HS-27A (cell line): ENCODE measurements at regions not wholly inside any gene's neighbourhood (a gene's known extent, or its start where the extent isn't known, plus 50 kb on each side); places are given as distances from the start of the nearest gene placed in this dataset.
"Not testable (repeated sequence)": the region's sequence is repeated elsewhere in the genome, so short reads cannot be mapped to it uniquely, and the experiment has no call there.

Experiments used
- DNase-seq: peaks from one replicate; pipeline ENCODE4 v3.0.0-alpha.2; 2012; ENCODE audit warnings: low read depth, missing footprints

GRCh38 chr7:80018941-80019808 lies 115.5 kb upstream of the GNAI1 start:
- peak; percentile 54 for DNase-seq

GRCh38 chr7:80017101-80017698 lies 117.4 kb upstream of the GNAI1 start:
- no peak for DNase-seq

GRCh38 chr7:80014511-80014910 lies 120.1 kb upstream of the GNAI1 start:
- no peak for DNase-seq

- no peak for DNase-seq
Measured at GRCh38 chr7:80008039-80008438, 126.6 kb upstream of the GNAI1 start.

- no peak for DNase-seq
Measured at GRCh38 chr7:80002865-80003264, 131.8 kb upstream of the GNAI1 start.

GRCh38 chr7:79998363-79998762 lies 136.3 kb upstream of the GNAI1 start:
- DNase-seq: no peak

- no peak for DNase-seq
Measured at GRCh38 chr7:79997345-79997744, 137.3 kb upstream of the GNAI1 start.

- not testable (repeated sequence) for DNase-seq
Measured at GRCh38 chr7:79995741-79996140, 138.9 kb upstream of the GNAI1 start.

- DNase-seq: no peak
Measured at GRCh38 chr7:79988653-79989052, 146.0 kb upstream of the GNAI1 start.

- DNase-seq: peak; percentile 65
Measured at GRCh38 chr7:79984210-79984609, 150.4 kb upstream of the GNAI1 start.

GRCh38 chr7:79982141-79982770 lies 152.4 kb upstream of the GNAI1 start:
- DNase-seq: peak; percentile 50

GRCh38 chr7:79980376-79980775 lies 154.3 kb upstream of the GNAI1 start:
- DNase-seq: no peak

- no peak for DNase-seq
Measured at GRCh38 chr7:79979437-79979836, 155.2 kb upstream of the GNAI1 start.

- no peak for DNase-seq
Measured at GRCh38 chr7:79977481-79977880, 157.2 kb upstream of the GNAI1 start.

GRCh38 chr7:79976711-79977020 lies 158.0 kb upstream of the GNAI1 start:
- not testable (repeated sequence) for DNase-seq

GRCh38 chr7:79975986-79976710 lies 158.5 kb upstream of the GNAI1 start:
- not testable (repeated sequence) for DNase-seq

- no peak for DNase-seq
Measured at GRCh38 chr7:79973455-79973854, 161.2 kb upstream of the GNAI1 start.

GRCh38 chr7:79971058-79971457 lies 163.6 kb upstream of the GNAI1 start:
- DNase-seq: no peak

- DNase-seq: no peak
Measured at GRCh38 chr7:79968894-79969293, 165.7 kb upstream of the GNAI1 start.

GRCh38 chr7:79968077-79968648 lies 166.5 kb upstream of the GNAI1 start:
- no peak for DNase-seq

GRCh38 chr7:79965946-79966345 lies 168.7 kb upstream of the GNAI1 start:
- DNase-seq: no peak

GRCh38 chr7:79964463-79964862 lies 170.2 kb upstream of the GNAI1 start:
- DNase-seq: no peak
